ENCODE measurements at regions not wholly inside any gene's neighbourhood (a gene's known extent, or its start where the extent isn't known, plus 50 kb on each side); places are given as distances from the start of the nearest gene placed in this dataset.
A peak's percentile ranks its signal among the peaks of the same experiment; 100 is the strongest.

- 0 out of 4 replicates have a peak, but pooled peaks of 1 of the 2 experiments have one; percentile 7 for TF ChIP-seq CTCF (conservative IDR thresholded peaks at IDR 0.05; ENCODE audit: low read depth in 2 of 2)
- TF ChIP-seq EZH2phosphoT487 (IDR thresholded peaks at IDR 0.05; ENCODE audit: unreplicated experiment) = no peak
- no peak for TF ChIP-seq EZH2 (IDR thresholded peaks at IDR 0.05; ENCODE audit: low read depth, unreplicated experiment)
- no peak for TF ChIP-seq REST (IDR thresholded peaks at IDR 0.05; ENCODE audit: unreplicated experiment)
- TF ChIP-seq POLR2AphosphoS5 (IDR thresholded peaks at IDR 0.05; ENCODE audit: low read depth) = no peak
- no peak for TF ChIP-seq STAT1 (IDR thresholded peaks at IDR 0.05; ENCODE audit: unreplicated experiment)
- no peak for TF ChIP-seq ETS1 (IDR thresholded peaks at IDR 0.05)
- TF ChIP-seq CREB1 (CRISPR knock-in tag; IDR thresholded peaks at IDR 0.05; ENCODE audit: low read depth) = no peak
- no peak for TF ChIP-seq NANOG (IDR thresholded peaks at IDR 0.05; ENCODE audit: borderline replicate concordance)
Measured at GRCh38 chr21:26280775-26281174, 110.2 kb upstream of the APP start.

All from GM23338 (cell line).